GM19239 (cell line): ENCODE measurements at regions not wholly inside any gene's neighbourhood (a gene's known extent, or its start where the extent isn't known, plus 50 kb on each side); places are given as distances from the start of the nearest gene placed in this dataset.

Source experiments
- DNase-seq: peaks from one replicate; pipeline ENCODE4 v3.0.0; 2011; ENCODE audit warnings: low spot score; ENCODE audit not compliant: insufficient read length
- FAIRE-seq: peaks from 2 replicates; lab custom pipeline; 2011; peaks lifted over from hg19 to GRCh38; lab: Jason Lieb, UNC

- DNase-seq, result no peak
- no peak for FAIRE-seq
Observed at GRCh38 chr3:147832611-147833010, 423.4 kb downstream of the ZIC1 start.

DNA sequence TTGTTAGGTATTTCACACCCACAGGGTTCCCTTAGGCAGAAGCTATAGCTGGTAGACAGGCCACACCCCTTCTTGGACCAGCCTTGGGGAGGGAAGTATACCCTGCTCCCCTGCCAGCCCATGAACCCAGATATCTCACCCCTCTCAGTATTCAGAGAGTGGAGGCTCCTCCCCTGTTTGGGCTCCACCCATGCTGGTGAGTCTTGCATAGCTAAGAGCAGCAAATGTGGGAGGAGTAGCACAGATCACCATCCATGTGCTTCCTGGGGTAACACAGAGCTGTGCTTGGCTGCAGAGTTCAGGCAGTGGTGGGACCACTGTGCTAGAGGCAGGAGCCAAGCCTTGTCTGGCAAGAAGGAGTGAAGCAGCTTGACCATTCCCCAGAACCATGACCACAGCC, 427.2 kb downstream of the ZIC1 start:
- DNase-seq (no peak), FAIRE-seq (no peak)

DNA sequence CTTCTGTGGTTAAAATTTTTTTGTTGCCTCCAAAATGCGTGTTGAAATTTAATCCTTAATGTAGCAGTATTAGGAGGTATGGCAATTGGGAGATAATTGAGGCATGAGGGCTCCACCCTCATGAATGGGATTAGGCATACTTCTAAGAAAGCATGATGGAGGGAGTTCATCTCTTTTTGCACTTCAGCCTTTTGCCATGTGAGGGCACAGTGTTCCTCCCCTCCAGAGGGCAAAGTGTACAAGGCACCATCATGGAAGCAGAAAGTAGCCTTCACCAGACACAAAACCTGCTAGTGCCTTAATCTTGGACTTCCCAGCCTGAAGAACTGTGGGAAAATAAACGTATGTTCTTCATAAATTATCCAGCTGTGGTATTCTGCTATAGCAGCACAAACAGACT, 429.5 kb downstream of the ZIC1 start:
- no peak for DNase-seq

DNA sequence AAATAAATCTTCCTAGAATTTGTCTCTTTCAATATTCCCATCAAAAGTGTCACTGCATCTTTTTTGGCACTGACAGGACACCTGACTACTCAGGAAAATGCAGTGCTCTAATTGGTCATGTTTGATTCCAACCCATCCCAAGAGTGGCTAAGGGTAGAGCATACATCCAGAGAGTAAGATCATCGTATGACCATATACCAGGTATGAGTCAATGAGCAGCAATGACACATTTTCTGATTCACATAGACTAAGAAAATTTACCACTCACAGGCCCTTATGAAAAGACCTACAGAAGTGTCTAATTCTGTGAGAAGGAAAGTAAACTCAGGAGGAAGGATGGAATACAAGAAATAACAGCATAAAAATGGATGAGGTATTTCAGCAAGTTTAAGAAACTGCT, 434.2 kb downstream of the ZIC1 start:
- no peak for FAIRE-seq

More for the DNA sequence above, 429.5 kb downstream of the ZIC1 start:
- FAIRE-seq, result no peak

DNA sequence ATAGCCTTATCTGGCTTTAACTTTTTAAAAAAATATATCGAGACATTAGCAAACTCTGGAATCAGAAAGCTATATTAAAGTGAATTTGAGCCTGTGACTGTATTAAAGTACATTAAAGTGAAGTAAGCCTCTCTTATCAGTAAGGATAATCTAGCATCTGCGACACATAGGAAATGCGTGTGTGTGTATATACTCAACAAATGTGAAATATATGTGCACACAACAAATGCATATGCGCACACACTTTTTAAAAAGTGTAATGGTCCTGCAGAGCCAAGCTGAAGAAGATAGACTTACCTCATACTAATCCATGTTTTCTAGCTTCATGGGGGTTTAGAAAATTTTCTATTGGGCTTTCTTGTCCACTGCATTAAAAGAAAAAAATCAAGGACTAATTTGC, 437.1 kb downstream of the ZIC1 start:
- no peak for FAIRE-seq

More for the DNA sequence above, 434.2 kb downstream of the ZIC1 start:
- no peak for DNase-seq

DNA sequence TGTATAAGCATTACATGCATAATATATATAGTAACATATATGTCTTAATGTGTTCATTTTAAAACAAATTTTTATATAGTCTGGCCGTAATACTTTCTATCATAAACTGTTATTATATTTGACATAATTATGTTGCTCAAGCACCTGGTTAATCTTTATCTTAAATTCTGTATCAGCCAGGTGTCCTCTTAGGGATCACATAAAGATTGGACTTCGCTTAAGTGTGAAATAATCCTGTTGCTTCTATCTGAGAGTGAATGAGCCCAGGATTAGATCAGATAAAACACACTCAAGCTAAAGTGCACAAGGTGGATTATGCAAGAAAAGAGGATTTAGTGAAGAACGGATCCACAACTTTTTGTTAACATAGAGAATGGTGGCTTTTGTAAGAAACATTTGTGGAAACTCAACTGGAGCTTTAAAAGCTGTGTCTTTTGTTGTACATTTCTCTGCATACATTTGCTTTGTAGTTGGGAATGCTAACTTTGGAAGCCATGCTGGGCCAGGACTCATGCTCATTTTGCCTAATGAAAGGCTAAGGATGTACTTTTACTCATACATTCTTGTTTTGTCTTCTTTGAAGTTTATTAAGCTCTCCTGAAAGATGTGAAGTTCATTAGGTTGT, 437.8 kb downstream of the ZIC1 start:
- DNase-seq (no peak), FAIRE-seq (no peak)

More for the DNA sequence above, 437.1 kb downstream of the ZIC1 start:
- no peak for DNase-seq

GRCh38 chr3:147851062-147851461, 441.9 kb downstream of the ZIC1 start:
- FAIRE-seq (no peak), DNase-seq (no peak)

GRCh38 chr3:147854542-147854941, 445.4 kb downstream of the ZIC1 start:
- FAIRE-seq, result no peak
- DNase-seq, result no peak

- no peak for DNase-seq
Observed at GRCh38 chr3:147864754-147865354, 455.7 kb downstream of the ZIC1 start.

DNA sequence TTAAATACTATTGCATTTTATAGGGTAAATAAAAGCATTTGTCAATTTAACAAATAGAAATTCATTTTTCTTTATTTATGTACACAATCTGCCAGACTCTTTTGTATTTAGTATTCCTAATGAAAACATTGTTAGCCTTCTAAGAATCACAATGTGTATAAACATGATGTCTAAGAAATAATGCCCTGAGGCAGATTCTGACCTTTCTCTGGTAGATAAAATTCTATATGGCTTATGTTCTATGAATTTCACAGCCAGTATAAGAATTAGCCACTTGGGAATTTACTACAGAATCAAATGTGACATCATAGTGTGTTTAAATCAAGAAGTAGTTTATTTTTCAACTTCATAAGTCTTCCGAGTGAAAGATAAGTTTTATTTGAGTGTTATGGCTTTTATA, 457.4 kb downstream of the ZIC1 start:
- FAIRE-seq, result no peak
- no peak for DNase-seq

More at GRCh38 chr3:147864754-147865354, 455.7 kb downstream of the ZIC1 start:
- FAIRE-seq, result no peak

DNA sequence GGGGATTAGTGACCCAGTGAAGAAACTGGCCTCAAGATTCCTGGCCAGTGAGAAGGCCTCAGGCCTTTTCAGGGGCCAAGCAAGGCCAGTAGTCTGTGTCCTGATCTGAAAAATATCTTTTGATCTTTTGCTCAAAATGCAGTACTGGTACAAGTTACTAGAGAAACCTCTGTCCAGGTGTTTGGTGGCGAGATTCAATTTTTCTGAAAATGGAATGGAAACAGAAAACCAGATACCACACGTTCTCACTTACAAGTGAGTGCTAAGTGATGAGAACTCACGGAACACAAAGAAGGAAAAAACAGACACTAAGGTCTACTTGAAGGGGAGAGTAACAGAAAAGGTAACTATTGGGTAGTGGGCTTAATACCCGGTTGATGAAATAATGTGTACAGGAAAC, 463.4 kb downstream of the ZIC1 start:
- no peak for DNase-seq
- no peak for FAIRE-seq

- FAIRE-seq (no peak), DNase-seq (no peak)
Observed at GRCh38 chr3:147875498-147875897, 466.3 kb downstream of the ZIC1 start.

- DNase-seq, result no peak
- no peak for FAIRE-seq
Observed at GRCh38 chr3:147881933-147882332, 472.8 kb downstream of the ZIC1 start.

DNA sequence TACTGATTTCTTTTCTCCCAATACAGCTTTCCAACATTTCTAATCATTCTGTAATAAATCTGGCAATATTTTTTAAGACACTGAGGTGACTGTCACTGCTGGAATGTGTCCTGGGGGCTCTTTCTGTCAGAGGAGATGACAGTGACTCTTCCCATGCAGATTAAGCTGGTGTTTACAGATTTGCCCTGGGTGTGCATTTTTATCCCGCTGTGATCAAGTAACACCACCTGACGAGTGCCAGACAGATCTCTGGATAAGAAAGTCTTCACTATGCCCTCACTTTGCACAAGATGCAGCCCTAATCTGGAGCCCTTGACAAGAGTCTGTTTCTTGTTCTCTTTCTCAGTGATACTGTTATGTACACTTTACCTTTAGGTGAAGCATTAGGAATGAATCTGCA, 477.7 kb downstream of the ZIC1 start:
- peak; percentile 26 for FAIRE-seq

GRCh38 chr3:147887797-147888196, 478.6 kb downstream of the ZIC1 start:
- FAIRE-seq, result no peak
- no peak for DNase-seq

More for the DNA sequence above, 477.7 kb downstream of the ZIC1 start:
- no peak for DNase-seq

GRCh38 chr3:147890114-147890513, 480.9 kb downstream of the ZIC1 start:
- DNase-seq, result peak; percentile 4
- FAIRE-seq, result peak; percentile 55

- FAIRE-seq, result no peak
- no peak for DNase-seq
Observed at GRCh38 chr3:147895509-147895908, 486.3 kb downstream of the ZIC1 start.

DNA sequence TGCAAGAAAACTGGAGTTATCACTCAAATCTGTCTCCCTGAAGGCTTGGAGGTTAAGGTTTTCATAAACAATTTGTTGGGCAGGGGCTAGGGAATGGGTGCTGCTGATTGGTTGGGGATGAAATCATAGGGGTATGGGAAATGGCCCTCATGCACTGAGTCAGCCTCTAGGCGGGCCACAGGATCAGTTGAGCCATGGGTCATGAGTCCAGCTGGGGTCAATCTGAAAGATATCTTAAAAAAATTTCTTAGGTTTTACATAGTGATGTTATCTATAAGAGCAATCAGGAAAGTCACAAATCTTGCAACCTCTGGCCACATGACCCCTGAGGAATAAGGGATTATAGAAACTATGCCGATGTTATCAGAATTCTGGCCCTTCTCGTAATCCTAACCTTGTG, 491.7 kb downstream of the ZIC1 start:
- no peak for DNase-seq
- no peak for FAIRE-seq

DNA sequence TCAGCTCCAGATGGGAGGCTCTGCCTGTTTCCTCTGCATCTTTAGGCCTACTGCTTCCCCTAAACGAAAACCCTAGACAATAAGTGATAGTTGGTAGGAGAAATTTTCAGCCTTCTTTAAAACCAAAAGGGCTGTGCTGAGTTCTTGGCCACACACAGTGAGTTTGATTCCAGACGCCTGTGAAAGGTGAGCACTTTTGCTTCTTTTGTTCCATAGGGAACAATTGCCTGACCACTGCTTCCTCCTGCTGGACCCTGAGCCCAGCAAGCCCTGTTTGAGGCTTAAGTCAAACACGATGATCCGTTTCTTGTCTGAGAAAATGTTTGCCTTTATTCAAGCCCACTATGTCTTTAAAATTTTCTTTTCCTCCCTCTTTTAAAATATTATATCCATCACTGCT, 493.9 kb downstream of the ZIC1 start:
- FAIRE-seq, result no peak
- no peak for DNase-seq

GRCh38 chr3:147904421-147904820, 495.3 kb downstream of the ZIC1 start:
- no peak for DNase-seq
- FAIRE-seq, result no peak

DNA sequence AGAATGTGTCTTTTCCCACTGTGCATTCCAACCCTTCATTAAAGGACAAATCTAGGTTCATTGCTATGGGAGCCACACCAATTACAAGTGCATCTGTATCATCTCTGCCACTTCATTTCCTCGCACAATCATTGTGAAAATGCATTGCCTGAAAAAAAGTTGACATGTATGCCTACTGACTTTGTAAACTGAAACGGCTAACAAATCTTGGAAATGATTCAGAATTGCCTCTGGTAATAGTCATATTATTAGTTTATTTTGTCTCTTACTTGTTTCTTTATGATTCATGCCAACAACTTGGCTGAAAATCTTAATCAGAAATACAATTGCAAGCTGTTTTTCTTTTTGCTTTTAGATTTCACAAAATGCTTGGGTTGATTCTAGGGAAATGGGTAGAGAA, 497.1 kb downstream of the ZIC1 start:
- FAIRE-seq, result no peak
- no peak for DNase-seq

- DNase-seq, result no peak
- no peak for FAIRE-seq
Observed at GRCh38 chr3:147914532-147914931, 505.4 kb downstream of the ZIC1 start.
